ENCODE measurements at regions not wholly inside any gene's neighbourhood (a gene's known extent, or its start where the extent isn't known, plus 50 kb on each side); places are given as distances from the start of the nearest gene placed in this dataset.

DNA sequence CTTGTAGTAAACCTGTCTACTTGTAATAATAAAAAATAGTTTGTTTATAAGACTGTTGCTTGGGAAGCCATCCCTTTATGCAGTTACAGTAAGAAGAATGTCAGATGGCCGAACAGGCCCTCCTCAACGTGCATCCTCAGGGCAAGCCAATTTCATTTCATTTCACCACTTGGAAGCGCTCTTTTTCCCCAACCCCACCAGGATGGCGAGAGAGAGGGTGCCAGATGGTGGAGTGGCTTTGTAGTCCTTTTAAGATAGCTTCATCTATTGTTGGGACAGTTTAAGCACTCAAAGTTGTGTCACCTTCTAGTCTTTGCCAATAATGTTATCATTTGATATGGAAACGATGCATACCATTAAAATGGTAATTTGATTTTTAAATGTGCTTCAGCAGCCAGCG is 356.3 kb upstream of the CAMK1G start:
- ChIA-PET POLR2A (ENCODE audit: unreplicated experiment) (no interaction called here), CTCF (no interaction called here)
- no peaks in the 10 kb centered on the region for H3K9me3 ChIP-seq (ENCODE audit: insufficient read depth, low read depth)
- H3K27ac ChIP-seq: no peak overlapping the region
- intact Hi-C loops (cut with micrococcal nuclease; ENCODE audit: unreplicated experiment): no loop called here
- H3K9me2 ChIP-seq (ENCODE audit: insufficient read depth): no peaks in the 10 kb centered on the region
- H3K36me3 ChIP-seq (ENCODE audit: low read depth): no peaks in the 10 kb centered on the region
- H3K4me3 ChIP-seq: no peak overlapping the region
- BruUV-seq (replicated peaks): no TSS peak
- H3K79me2 ChIP-seq (ENCODE audit: low read depth): no peaks in the 10 kb centered on the region
- H3K4me1 ChIP-seq (replicated peaks; ENCODE audit: insufficient read depth): no peaks in the 10 kb centered on the region
- H4K20me1 ChIP-seq (ENCODE audit: insufficient read depth): no peaks in the 10 kb centered on the region
- no peaks in the 10 kb centered on the region for H3K27me3 ChIP-seq (ENCODE audit: insufficient read depth, low read depth)
- H3F3A ChIP-seq (ENCODE audit: insufficient read depth, low read depth): no peaks in the 10 kb centered on the region
- H3K4me2 ChIP-seq: no peak overlapping the region
- no peak overlapping the region; the same call in 1 of the 2 replicates for H2AFZ ChIP-seq
- TF ChIP-seq CTCF (conservative IDR thresholded peaks at IDR 0.05) (no peak), EZH2 (IDR thresholded peaks at IDR 0.05; ENCODE audit: low read depth) (no peak)
- no peak for DNase-seq

- TF ChIP-seq EZH2 (IDR thresholded peaks at IDR 0.05; ENCODE audit: low read depth): no peak
- no peak for TF ChIP-seq CTCF (conservative IDR thresholded peaks at IDR 0.05)
Measured at GRCh38 chr1:209227941-209228340, 355.6 kb upstream of the CAMK1G start.

GRCh38 chr1:209229494-209230061 is 353.9 kb upstream of the CAMK1G start:
- Histone ChIP-seq H3K4me2 (no peak overlapping the region), H3K27me3 (ENCODE audit: insufficient read depth, low read depth) (no peaks in the 10 kb centered on the region), H3K27ac (no peak overlapping the region), H3K4me1 (replicated peaks; ENCODE audit: insufficient read depth) (no peaks in the 10 kb centered on the region), H3K79me2 (ENCODE audit: low read depth) (no peaks in the 10 kb centered on the region), H3K9me2 (ENCODE audit: insufficient read depth) (no peaks in the 10 kb centered on the region), H3K4me3 (no peak overlapping the region), H3K36me3 (ENCODE audit: low read depth) (no peaks in the 10 kb centered on the region), H4K20me1 (ENCODE audit: insufficient read depth) (no peaks in the 10 kb centered on the region), H3F3A (ENCODE audit: insufficient read depth, low read depth) (no peaks in the 10 kb centered on the region), H2AFZ (no peak overlapping the region), H3K9me3 (ENCODE audit: insufficient read depth, low read depth) (no peaks in the 10 kb centered on the region)
- intact Hi-C loops (cut with micrococcal nuclease; ENCODE audit: unreplicated experiment): no loop called here
- ChIA-PET CTCF (no interaction called here), POLR2A (ENCODE audit: unreplicated experiment) (no interaction called here)
- no peak for DNase-seq
- BruUV-seq (replicated peaks): no TSS peak
- TF ChIP-seq CTCF (conservative IDR thresholded peaks at IDR 0.05): no peak
- no peak for TF ChIP-seq EZH2 (IDR thresholded peaks at IDR 0.05; ENCODE audit: low read depth)

More at GRCh38 chr1:209227941-209228340, 355.6 kb upstream of the CAMK1G start:
- no peaks in the 10 kb centered on the region for H3K27me3 ChIP-seq (ENCODE audit: insufficient read depth, low read depth)
- no peak overlapping the region for H3K27ac ChIP-seq
- no peaks in the 10 kb centered on the region for H3K4me1 ChIP-seq (replicated peaks; ENCODE audit: insufficient read depth)
- no peak overlapping the region for H3K4me3 ChIP-seq
- DNase-seq: no peak
- H4K20me1 ChIP-seq (ENCODE audit: insufficient read depth): no peaks in the 10 kb centered on the region
- no peaks in the 10 kb centered on the region for H3K36me3 ChIP-seq (ENCODE audit: low read depth)
- ChIA-PET POLR2A (ENCODE audit: unreplicated experiment) (interaction anchor here (0.7 kb wide), 1 partner anchor 342 kb away, joined by 6 read pairs; no protein-coding TSS in a partner anchor), CTCF (no interaction called here)
- no peaks in the 10 kb centered on the region for H3K9me2 ChIP-seq (ENCODE audit: insufficient read depth)
- H2AFZ ChIP-seq: no peak overlapping the region
- H3K79me2 ChIP-seq (ENCODE audit: low read depth): no peaks in the 10 kb centered on the region
- no peaks in the 10 kb centered on the region for H3K9me3 ChIP-seq (ENCODE audit: insufficient read depth, low read depth)
- no peak overlapping the region for H3K4me2 ChIP-seq
- intact Hi-C loops (cut with micrococcal nuclease; ENCODE audit: unreplicated experiment): no loop called here
- no TSS peak for BruUV-seq (replicated peaks)
- H3F3A ChIP-seq (ENCODE audit: insufficient read depth, low read depth): no peaks in the 10 kb centered on the region

All from PC-9 (cell line).